ENCODE measurements at regions not wholly inside any gene's neighbourhood (a gene's known extent, or its start where the extent isn't known, plus 50 kb on each side); places are given as distances from the start of the nearest gene placed in this dataset.
"Not testable (repeated sequence)": the region's sequence is repeated elsewhere in the genome, so short reads cannot be mapped to it uniquely, and the experiment has no call there.

GRCh38 chr2:111465521-111465920 is 344.8 kb downstream of the BCL2L11 start:
- not testable (repeated sequence) for TF ChIP-seq CTCF, EZH2, EZH2phosphoT487 (IDR thresholded peaks at IDR 0.05)

All from neural progenitor cell (in vitro differentiated cells).